ENCODE measurements at regions not wholly inside any gene's neighbourhood (a gene's known extent, or its start where the extent isn't known, plus 50 kb on each side); places are given as distances from the start of the nearest gene placed in this dataset.

GRCh38 chrX:51155157-51155556 lies 177.5 kb upstream of the NUDT10 start:
- H3K27me3 ChIP-seq (ENCODE audit: insufficient read depth, low read length) = no peaks in the 10 kb centered on the region
- H3K4ac ChIP-seq (ENCODE audit: low read depth, low read length) = no peak overlapping the region
- H3T11ph ChIP-seq (ENCODE audit: low read length) = no peak overlapping the region
- Mint-ChIP-seq H3K27ac (no peak overlapping the region), H3K27me3 (ENCODE audit: low read depth) (no peaks in the 10 kb centered on the region; the same call in 1 of the 2 replicates), H3K4me3 (no peak overlapping the region), H3K36me3 (ENCODE audit: insufficient read depth in 1 of 3, low read depth in 3 of 3) (peaks cover 0 to 3% (median 2%) of the 10 kb centered on the region in 3 experiments; a peak in 3 of 7 replicates), H3K9me3 (peaks cover 63 to 65% of the 10 kb centered on the region in 2 experiments), H3K4me1 (no peaks in the 10 kb centered on the region)
- H3K4me2 ChIP-seq (ENCODE audit: insufficient read depth, insufficient read length, low read length) = no peak overlapping the region
- no peaks in the 10 kb centered on the region for H3K23me2 ChIP-seq (ENCODE audit: insufficient read length, low read depth, low read length, poor library complexity, severe bottlenecking)
- peaks cover 28% of the 10 kb centered on the region for H3K9me3 ChIP-seq (ENCODE audit: control insufficient read depth, low read depth, low read length)
- TF ChIP-seq CTCF (conservative IDR thresholded peaks at IDR 0.05) = no peak
- no peaks in the 10 kb centered on the region for H3K79me1 ChIP-seq (ENCODE audit: insufficient read depth, low read depth, low read length, poor library complexity, severe bottlenecking)
- no peak overlapping the region for H3K9ac ChIP-seq (ENCODE audit: extremely low read depth, insufficient read length, low read length)
- no peaks in the 10 kb centered on the region for H3K4me1 ChIP-seq (ENCODE audit: insufficient read depth, low read length)
- no peak overlapping the region for H2AK5ac ChIP-seq (ENCODE audit: insufficient read length, low read length)
- no peak overlapping the region for H2BK20ac ChIP-seq (ENCODE audit: low read depth, low read length, poor library complexity, severe bottlenecking)
- no peak overlapping the region for H4K91ac ChIP-seq (ENCODE audit: insufficient read length, low read depth, low read length)
- H2BK5ac ChIP-seq (ENCODE audit: insufficient read length, low read length) = no peak overlapping the region
- H3K18ac ChIP-seq (ENCODE audit: insufficient read length, low read depth, low read length) = no peak overlapping the region
- H3K79me2 ChIP-seq (ENCODE audit: insufficient read depth, low read length) = no peaks in the 10 kb centered on the region
- H3K27ac ChIP-seq (ENCODE audit: insufficient read length, low read depth, low read length) = no peak overlapping the region
- H3K56ac ChIP-seq (ENCODE audit: insufficient read length, low read depth, low read length) = no peak overlapping the region
- no peak overlapping the region for H2BK15ac ChIP-seq (ENCODE audit: low read depth, low read length)
- H2AFZ ChIP-seq (ENCODE audit: low read length) = no peak overlapping the region
- no peak overlapping the region for H3K23ac ChIP-seq (ENCODE audit: insufficient read length, low read depth, low read length)
- no CpG with 5 or more reads among the region's 1 CpG for WGBS (ENCODE audit: extremely low coverage, insufficient read length, low lambda C conversion rate)
- H4K5ac ChIP-seq (ENCODE audit: insufficient read length, low read depth, low read length) = no peak overlapping the region
- no peaks in the 10 kb centered on the region for H4K20me1 ChIP-seq (ENCODE audit: control insufficient read depth, insufficient read depth, insufficient read length)
- DNase-seq = no peak
- no peak overlapping the region for H2BK12ac ChIP-seq (ENCODE audit: insufficient read length, low read depth, low read length)
- no peak overlapping the region for H2BK120ac ChIP-seq (ENCODE audit: low read depth, low read length, poor library complexity, severe bottlenecking)
- H4K8ac ChIP-seq (replicated peaks; ENCODE audit: insufficient read length, low read depth, low read length) = no peak overlapping the region
- H3K14ac ChIP-seq (ENCODE audit: insufficient read depth, low read length) = no peak overlapping the region
